ENCODE measurements at regions not wholly inside any gene's neighbourhood (a gene's known extent, or its start where the extent isn't known, plus 50 kb on each side); places are given as distances from the start of the nearest gene placed in this dataset.
"Not testable (repeated sequence)": the region's sequence is repeated elsewhere in the genome, so short reads cannot be mapped to it uniquely, and the experiment has no call there.

GRCh38 chr2:138066139-138066806 is 102.0 kb downstream of the HNMT start:
- TF ChIP-seq, protein P1, sequence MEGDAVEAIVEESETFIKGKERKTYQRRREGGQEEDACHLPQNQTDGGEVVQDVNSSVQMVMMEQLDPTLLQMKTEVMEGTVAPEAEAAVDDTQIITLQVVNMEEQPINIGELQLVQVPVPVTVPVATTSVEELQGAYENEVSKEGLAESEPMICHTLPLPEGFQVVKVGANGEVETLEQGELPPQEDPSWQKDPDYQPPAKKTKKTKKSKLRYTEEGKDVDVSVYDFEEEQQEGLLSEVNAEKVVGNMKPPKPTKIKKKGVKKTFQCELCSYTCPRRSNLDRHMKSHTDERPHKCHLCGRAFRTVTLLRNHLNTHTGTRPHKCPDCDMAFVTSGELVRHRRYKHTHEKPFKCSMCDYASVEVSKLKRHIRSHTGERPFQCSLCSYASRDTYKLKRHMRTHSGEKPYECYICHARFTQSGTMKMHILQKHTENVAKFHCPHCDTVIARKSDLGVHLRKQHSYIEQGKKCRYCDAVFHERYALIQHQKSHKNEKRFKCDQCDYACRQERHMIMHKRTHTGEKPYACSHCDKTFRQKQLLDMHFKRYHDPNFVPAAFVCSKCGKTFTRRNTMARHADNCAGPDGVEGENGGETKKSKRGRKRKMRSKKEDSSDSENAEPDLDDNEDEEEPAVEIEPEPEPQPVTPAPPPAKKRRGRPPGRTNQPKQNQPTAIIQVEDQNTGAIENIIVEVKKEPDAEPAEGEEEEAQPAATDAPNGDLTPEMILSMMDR (IDR thresholded peaks at IDR 0.05; ENCODE audit: borderline replicate concordance, insufficient read depth, low read depth, low read length), result no peak
- H3K4me3 ChIP-seq (ENCODE audit: low read depth, low read length), result no peak overlapping the region

DNA sequence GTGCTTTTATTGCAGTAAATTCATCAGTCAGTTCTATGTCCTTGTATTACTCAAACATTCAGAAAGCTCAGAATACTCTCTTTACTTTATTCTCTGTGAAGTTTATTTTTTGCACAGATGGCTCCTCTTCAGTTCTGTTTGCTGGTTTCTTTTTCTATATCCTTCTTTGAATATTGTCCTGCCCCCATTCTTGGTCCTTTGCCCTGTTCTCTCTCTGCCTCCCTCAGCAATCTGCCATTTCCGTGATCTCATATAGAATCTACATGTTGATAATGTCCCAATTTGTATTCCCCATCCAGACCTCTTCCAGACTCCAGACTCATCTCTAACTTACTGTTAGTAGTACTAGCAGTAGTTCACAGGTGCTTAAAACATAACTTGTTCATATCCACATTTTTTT is 102.6 kb downstream of the HNMT start:
- TF ChIP-seq, protein P1 (IDR thresholded peaks at IDR 0.05; ENCODE audit: borderline replicate concordance, insufficient read depth, low read depth, low read length), result no peak

GRCh38 chr2:138068669-138069068 is 104.4 kb downstream of the HNMT start:
- H3K4me3 ChIP-seq (ENCODE audit: low read depth, low read length), result not testable (repeated sequence)

More for the DNA sequence above, 102.6 kb downstream of the HNMT start:
- no peak overlapping the region for H3K4me3 ChIP-seq (ENCODE audit: low read depth, low read length)

DNA sequence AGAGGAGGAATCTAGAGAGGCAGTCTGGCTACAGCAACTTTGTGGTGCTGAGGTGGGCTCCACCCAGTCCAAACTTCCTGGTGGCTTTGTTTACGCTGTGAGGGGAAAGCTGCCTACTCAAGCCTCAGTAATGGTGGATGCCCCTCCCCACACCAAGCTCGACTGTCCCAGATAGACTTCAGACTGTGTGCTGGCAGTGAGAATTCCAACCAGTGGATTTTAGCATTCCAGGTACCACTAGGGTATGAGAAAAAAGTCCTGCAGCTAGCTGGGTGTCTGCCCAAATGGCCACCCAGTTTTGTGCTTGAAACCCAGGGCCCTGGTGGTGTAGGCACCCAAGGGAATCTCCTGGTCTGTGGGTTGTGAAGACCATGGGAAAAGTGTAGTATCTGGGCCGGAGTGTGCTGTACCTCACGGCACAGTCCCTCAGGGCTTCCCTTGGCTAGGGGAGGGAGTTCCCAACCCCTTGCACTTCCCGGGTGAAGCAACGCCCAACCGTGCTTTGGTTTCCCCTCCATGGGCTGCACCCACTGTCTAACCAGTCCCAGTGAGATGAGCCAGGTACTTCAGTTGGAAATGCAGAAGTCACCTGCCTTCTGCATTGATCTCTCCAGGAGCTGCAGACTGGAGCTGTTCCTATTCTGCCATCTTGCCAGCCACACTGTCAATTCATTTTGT is 106.9 kb downstream of the HNMT start:
- not testable (repeated sequence) for H3K4me3 ChIP-seq (ENCODE audit: low read depth, low read length)

- TF ChIP-seq, protein P1 (IDR thresholded peaks at IDR 0.05; ENCODE audit: borderline replicate concordance, insufficient read depth, low read depth, low read length), result no peak
Observed at GRCh38 chr2:138071720-138072719, 107.7 kb downstream of the HNMT start.

GRCh38 chr2:138078153-138078552 is 113.9 kb downstream of the HNMT start:
- TF ChIP-seq, protein P1 (IDR thresholded peaks at IDR 0.05; ENCODE audit: borderline replicate concordance, insufficient read depth, low read depth, low read length), result no peak

More at GRCh38 chr2:138071720-138072719, 107.7 kb downstream of the HNMT start:
- H3K4me3 ChIP-seq (ENCODE audit: low read depth, low read length), result no peak overlapping the region

GRCh38 chr2:138079976-138080375 is 115.7 kb downstream of the HNMT start:
- TF ChIP-seq, protein P1 (IDR thresholded peaks at IDR 0.05; ENCODE audit: borderline replicate concordance, insufficient read depth, low read depth, low read length), result no peak
- no peak overlapping the region for H3K4me3 ChIP-seq (ENCODE audit: low read depth, low read length)

More at GRCh38 chr2:138078153-138078552, 113.9 kb downstream of the HNMT start:
- H3K4me3 ChIP-seq (ENCODE audit: low read depth, low read length), result no peak overlapping the region

Data from GM12875 (cell line).